ENCODE measurements at regions not wholly inside any gene's neighbourhood (a gene's known extent, or its start where the extent isn't known, plus 50 kb on each side); places are given as distances from the start of the nearest gene placed in this dataset.
"Not testable (repeated sequence)": the region's sequence is repeated elsewhere in the genome, so short reads cannot be mapped to it uniquely, and the experiment has no call there.

- DNase-seq (ENCODE audit: low spot score) = no peak
- ATAC-seq (ENCODE audit: low FRiP score) = no peak
- no peak for TF ChIP-seq CTCF (IDR thresholded peaks at IDR 0.05)
Observed at GRCh38 chr5:3324421-3325101, 271.1 kb upstream of the IRX1 start.

- ATAC-seq (ENCODE audit: low FRiP score) = not testable (repeated sequence)
Observed at GRCh38 chr5:3323966-3324365, 271.7 kb upstream of the IRX1 start.

GRCh38 chr5:3323144-3323543, 272.5 kb upstream of the IRX1 start:
- no peak for ATAC-seq (ENCODE audit: low FRiP score)
- no peak for TF ChIP-seq CTCF (IDR thresholded peaks at IDR 0.05)
- DNase-seq (ENCODE audit: low spot score) = no peak

More at GRCh38 chr5:3323966-3324365, 271.7 kb upstream of the IRX1 start:
- not testable (repeated sequence) for DNase-seq (ENCODE audit: low spot score)

- ATAC-seq (ENCODE audit: low FRiP score) (no peak), DNase-seq (ENCODE audit: low spot score) (no peak)
- no peak for TF ChIP-seq CTCF (IDR thresholded peaks at IDR 0.05)
Observed at GRCh38 chr5:3322642-3323041, 273.0 kb upstream of the IRX1 start.

- no peak for DNase-seq (ENCODE audit: low spot score)
- TF ChIP-seq CTCF (IDR thresholded peaks at IDR 0.05) = no peak
- ATAC-seq (ENCODE audit: low FRiP score) = no peak
Observed at GRCh38 chr5:3321923-3322322, 273.7 kb upstream of the IRX1 start.

- no peak for ATAC-seq (ENCODE audit: low FRiP score)
- TF ChIP-seq CTCF (IDR thresholded peaks at IDR 0.05) = no peak
- no peak for DNase-seq (ENCODE audit: low spot score)
Observed at GRCh38 chr5:3321119-3321760, 274.4 kb upstream of the IRX1 start.

- TF ChIP-seq CTCF (IDR thresholded peaks at IDR 0.05) = no peak
- ATAC-seq (ENCODE audit: low FRiP score) = no peak
- DNase-seq (ENCODE audit: low spot score) = no peak
Observed at GRCh38 chr5:3320317-3320875, 275.2 kb upstream of the IRX1 start.
